ENCODE measurements at regions not wholly inside any gene's neighbourhood (a gene's known extent, or its start where the extent isn't known, plus 50 kb on each side); places are given as distances from the start of the nearest gene placed in this dataset.

- ChIA-PET POLR2A (no interaction called here), CTCF (interaction anchor here (0.7 to 0.8 kb wide), 2 partner anchors 91 to 194 kb away, joined by 3 read pairs; no protein-coding TSS in a partner anchor)
- no peaks in the 10 kb centered on the region for H3K27me3 ChIP-seq (ENCODE audit: insufficient read depth, low read length, poor library complexity, severe bottlenecking)
- no peaks in the 10 kb centered on the region for H3K36me3 ChIP-seq (ENCODE audit: insufficient read depth, low read length)
- no peaks in the 10 kb centered on the region for H3K36me3 Mint-ChIP-seq
- DNase-seq, result no peak
- H3K27me3 Mint-ChIP-seq, result peaks cover under 1 to 7% of the 10 kb centered on the region in 2 donors
- no peaks in the 10 kb centered on the region for H3K9me3 Mint-ChIP-seq
- peaks cover 8 to 13% (median 13%) of the 10 kb centered on the region in 3 donors for H3K4me1 Mint-ChIP-seq
- no peak overlapping the region for H3K4me3 ChIP-seq (ENCODE audit: low read length)
- H3K4me3 Mint-ChIP-seq, result no peak overlapping the region
- H3K27ac Mint-ChIP-seq, result no peak overlapping the region
- H3K27ac ChIP-seq (ENCODE audit: low read depth, low read length), result no peak overlapping the region
- peaks cover 11% of the 10 kb centered on the region for H3K4me1 ChIP-seq (ENCODE audit: insufficient read depth, low read length)
- H3K9me3 ChIP-seq (ENCODE audit: low read length), result no peaks in the 10 kb centered on the region
These were observed 512.2 kb downstream of the NPHP4 start for GRCh38 chr1:5479876-5480646.

DNA sequence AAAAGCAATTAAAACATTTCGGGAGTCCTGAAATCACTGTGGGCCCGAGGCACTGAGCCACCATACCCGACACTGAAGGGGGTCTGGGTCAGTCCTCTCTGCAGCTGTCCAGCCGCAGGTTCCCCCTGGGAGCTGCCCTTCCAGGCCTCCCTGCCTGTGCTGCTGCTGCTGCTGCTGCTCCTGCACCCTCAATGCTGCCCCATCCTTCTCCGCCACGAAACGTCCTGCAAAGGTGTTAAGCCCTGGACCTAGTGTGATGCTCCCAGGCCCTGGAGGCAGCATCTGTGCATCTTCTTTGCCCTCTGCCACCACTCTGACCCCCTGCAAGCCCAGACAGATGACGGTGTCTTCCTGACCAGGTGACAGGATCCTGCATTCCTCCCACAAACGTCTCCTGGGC lies 513.3 kb downstream of the NPHP4 start:
- H3K9me3 Mint-ChIP-seq, result no peaks in the 10 kb centered on the region
- CTCF ChIA-PET, result no interaction called here
- POLR2A ChIA-PET, result no interaction called here
- H3K4me1 ChIP-seq (ENCODE audit: insufficient read depth, low read length), result peaks cover 11% of the 10 kb centered on the region
- H3K4me1 Mint-ChIP-seq, result peaks cover 8 to 13% (median 13%) of the 10 kb centered on the region in 3 donors
- no peaks in the 10 kb centered on the region for H3K27me3 ChIP-seq (ENCODE audit: insufficient read depth, low read length, poor library complexity, severe bottlenecking)
- DNase-seq, result no peak
- H3K27ac Mint-ChIP-seq, result peak overlapping the region in 2 of 8 donors; percentile 12 to 52
- no peaks in the 10 kb centered on the region for H3K36me3 Mint-ChIP-seq
- H3K27me3 Mint-ChIP-seq, result peaks cover 0 to 8% of the 10 kb centered on the region in 2 donors
- H3K4me3 ChIP-seq (ENCODE audit: low read length), result no peak overlapping the region
- no peak overlapping the region for H3K4me3 Mint-ChIP-seq
- no peak overlapping the region for H3K27ac ChIP-seq (ENCODE audit: low read depth, low read length)
- H3K36me3 ChIP-seq (ENCODE audit: insufficient read depth, low read length), result no peaks in the 10 kb centered on the region
- no peaks in the 10 kb centered on the region for H3K9me3 ChIP-seq (ENCODE audit: low read length)

- H3K27me3 ChIP-seq (ENCODE audit: insufficient read depth, low read length, poor library complexity, severe bottlenecking), result no peaks in the 10 kb centered on the region
- H3K9me3 ChIP-seq (ENCODE audit: low read length), result no peaks in the 10 kb centered on the region
- no peak overlapping the region for H3K4me3 ChIP-seq (ENCODE audit: low read length)
- ChIA-PET CTCF (no interaction called here), POLR2A (no interaction called here)
- H3K27ac ChIP-seq (ENCODE audit: low read depth, low read length), result no peak overlapping the region
- Mint-ChIP-seq H3K4me1 (peaks cover 8 to 13% (median 13%) of the 10 kb centered on the region in 3 donors), H3K4me3 (no peak overlapping the region), H3K36me3 (no peaks in the 10 kb centered on the region), H3K9me3 (no peaks in the 10 kb centered on the region), H3K27ac (no peak overlapping the region), H3K27me3 (peaks cover 0 to 10% of the 10 kb centered on the region in 2 donors)
- no peaks in the 10 kb centered on the region for H3K36me3 ChIP-seq (ENCODE audit: insufficient read depth, low read length)
- DNase-seq, result no peak
- H3K4me1 ChIP-seq (ENCODE audit: insufficient read depth, low read length), result peaks cover 11% of the 10 kb centered on the region
These were observed 514.0 kb downstream of the NPHP4 start for GRCh38 chr1:5478156-5478695.

GRCh38 chr1:5477716-5478115 lies 514.5 kb downstream of the NPHP4 start:
- Histone ChIP-seq H3K9me3 (ENCODE audit: low read length) (no peaks in the 10 kb centered on the region), H3K36me3 (ENCODE audit: insufficient read depth, low read length) (no peaks in the 10 kb centered on the region), H3K27me3 (ENCODE audit: insufficient read depth, low read length, poor library complexity, severe bottlenecking) (no peaks in the 10 kb centered on the region), H3K4me1 (ENCODE audit: insufficient read depth, low read length) (peaks cover 11% of the 10 kb centered on the region), H3K4me3 (ENCODE audit: low read length) (no peak overlapping the region), H3K27ac (ENCODE audit: low read depth, low read length) (no peak overlapping the region)
- Mint-ChIP-seq H3K27me3 (peaks cover 0 to 10% of the 10 kb centered on the region in 2 donors), H3K27ac (no peak overlapping the region), H3K4me1 (peaks cover 8 to 10% (median 9%) of the 10 kb centered on the region in 3 donors), H3K4me3 (no peak overlapping the region), H3K36me3 (no peaks in the 10 kb centered on the region), H3K9me3 (no peaks in the 10 kb centered on the region)
- ChIA-PET POLR2A (no interaction called here), CTCF (no interaction called here)
- no peak for DNase-seq

DNA sequence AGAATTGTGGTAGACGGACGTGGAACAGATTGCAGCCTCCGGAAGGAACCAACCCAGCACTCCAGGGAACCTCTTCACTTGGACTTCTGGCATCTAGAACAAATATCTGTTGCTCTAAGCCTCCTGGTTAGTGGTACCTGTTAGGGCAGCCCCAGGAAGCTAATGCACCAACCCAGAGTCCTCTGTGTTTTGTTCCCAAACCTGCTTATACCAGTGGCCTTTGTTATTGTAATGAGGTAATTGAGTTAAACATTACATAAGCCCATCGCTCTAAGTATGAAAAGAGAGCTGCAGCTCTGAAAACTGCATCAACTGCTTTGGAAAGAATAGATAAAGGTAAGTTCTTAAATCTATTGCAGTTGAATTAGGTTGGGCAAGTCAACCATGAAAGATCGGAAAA lies 516.7 kb downstream of the NPHP4 start:
- ChIA-PET CTCF (no interaction called here), POLR2A (no interaction called here)
- no peak overlapping the region for H3K27ac ChIP-seq (ENCODE audit: low read depth, low read length)
- Mint-ChIP-seq H3K9me3 (peaks cover 0 to 2% (median 0%) of the 10 kb centered on the region in 5 donors), H3K27me3 (peaks cover 0 to 6% of the 10 kb centered on the region in 2 donors), H3K4me3 (no peak overlapping the region), H3K4me1 (no peaks in the 10 kb centered on the region), H3K27ac (no peak overlapping the region), H3K36me3 (no peaks in the 10 kb centered on the region)
- H3K27me3 ChIP-seq (ENCODE audit: insufficient read depth, low read length, poor library complexity, severe bottlenecking), result no peaks in the 10 kb centered on the region
- H3K36me3 ChIP-seq (ENCODE audit: insufficient read depth, low read length), result no peaks in the 10 kb centered on the region
- no peaks in the 10 kb centered on the region for H3K4me1 ChIP-seq (ENCODE audit: insufficient read depth, low read length)
- DNase-seq, result no peak
- H3K4me3 ChIP-seq (ENCODE audit: low read length), result no peak overlapping the region
- H3K9me3 ChIP-seq (ENCODE audit: low read length), result no peaks in the 10 kb centered on the region

GRCh38 chr1:5473268-5473667 lies 519.0 kb downstream of the NPHP4 start:
- Mint-ChIP-seq H3K4me1 (no peaks in the 10 kb centered on the region), H3K27ac (no peak overlapping the region), H3K9me3 (peaks cover 0 to 2% (median 0%) of the 10 kb centered on the region in 5 donors), H3K4me3 (no peak overlapping the region), H3K36me3 (no peaks in the 10 kb centered on the region), H3K27me3 (peaks cover 0 to 7% of the 10 kb centered on the region in 2 donors)
- H3K4me3 ChIP-seq (ENCODE audit: low read length), result no peak overlapping the region
- no peak for DNase-seq
- ChIA-PET CTCF (no interaction called here), POLR2A (no interaction called here)
- H3K27me3 ChIP-seq (ENCODE audit: insufficient read depth, low read length, poor library complexity, severe bottlenecking), result no peaks in the 10 kb centered on the region
- no peak overlapping the region for H3K27ac ChIP-seq (ENCODE audit: low read depth, low read length)
- H3K9me3 ChIP-seq (ENCODE audit: low read length), result no peaks in the 10 kb centered on the region
- no peaks in the 10 kb centered on the region for H3K4me1 ChIP-seq (ENCODE audit: insufficient read depth, low read length)
- H3K36me3 ChIP-seq (ENCODE audit: insufficient read depth, low read length), result no peaks in the 10 kb centered on the region

- H3K27ac Mint-ChIP-seq, result peak overlapping the region in 1 of 8 donors; percentile 27
- POLR2A ChIA-PET, result no interaction called here
- no peak for DNase-seq
- Histone ChIP-seq H3K4me1 (ENCODE audit: insufficient read depth, low read length) (peaks cover 8% of the 10 kb centered on the region), H3K36me3 (ENCODE audit: insufficient read depth, low read length) (no peaks in the 10 kb centered on the region), H3K27ac (ENCODE audit: low read depth, low read length) (no peak overlapping the region), H3K27me3 (ENCODE audit: insufficient read depth, low read length, poor library complexity, severe bottlenecking) (peaks cover 4% of the 10 kb centered on the region), H3K4me3 (ENCODE audit: low read length) (no peak overlapping the region), H3K9me3 (ENCODE audit: low read length) (no peaks in the 10 kb centered on the region)
- CTCF ChIA-PET, result no interaction called here
- H3K4me3 Mint-ChIP-seq, result no peak overlapping the region
- H3K27me3 Mint-ChIP-seq, result peaks cover 7 to 12% of the 10 kb centered on the region in 2 donors
- peaks cover 0 to 4% (median 0%) of the 10 kb centered on the region in 5 donors for H3K9me3 Mint-ChIP-seq
- H3K4me1 Mint-ChIP-seq, result peaks cover 10 to 15% (median 11%) of the 10 kb centered on the region in 3 donors
- H3K36me3 Mint-ChIP-seq, result peaks cover 0 to 16% (median 1%) of the 10 kb centered on the region in 3 donors
These were observed 525.7 kb downstream of the NPHP4 start for GRCh38 chr1:5466487-5466886.

DNA sequence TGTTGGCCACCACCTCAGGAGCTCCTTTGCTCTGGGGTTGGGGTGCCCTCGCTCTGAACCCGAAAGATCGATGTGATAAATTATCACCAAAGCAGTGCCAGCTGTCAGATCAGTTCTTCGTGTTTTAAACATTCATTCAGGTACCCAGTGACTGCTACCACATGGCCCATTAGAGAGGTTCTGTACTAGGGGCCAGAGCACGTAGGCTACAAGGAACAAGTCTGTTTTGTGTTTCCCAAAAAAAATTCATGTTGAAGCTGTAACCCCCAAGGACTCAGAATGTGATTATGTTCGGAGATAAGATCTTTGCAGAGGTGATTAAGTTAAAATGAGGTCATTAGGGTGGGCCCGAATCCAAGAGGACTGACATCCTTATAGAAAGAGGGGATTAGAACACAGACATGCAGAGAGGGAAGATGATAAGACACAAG lies 526.9 kb downstream of the NPHP4 start:
- peaks cover 0 to 25% (median 1%) of the 10 kb centered on the region in 3 donors for H3K36me3 Mint-ChIP-seq
- H3K9me3 ChIP-seq (ENCODE audit: low read length), result no peaks in the 10 kb centered on the region
- no peak overlapping the region for H3K4me3 ChIP-seq (ENCODE audit: low read length)
- POLR2A ChIA-PET, result no interaction called here
- peaks cover 0 to 4% (median 3%) of the 10 kb centered on the region in 5 donors for H3K9me3 Mint-ChIP-seq
- H3K4me3 Mint-ChIP-seq, result no peak overlapping the region
- H3K27ac Mint-ChIP-seq, result no peak overlapping the region
- H3K4me1 ChIP-seq (ENCODE audit: insufficient read depth, low read length), result peaks cover 8% of the 10 kb centered on the region
- H3K36me3 ChIP-seq (ENCODE audit: insufficient read depth, low read length), result no peaks in the 10 kb centered on the region
- H3K27me3 Mint-ChIP-seq, result peaks cover 7 to 12% of the 10 kb centered on the region in 2 donors
- CTCF ChIA-PET, result no interaction called here
- H3K27ac ChIP-seq (ENCODE audit: low read depth, low read length), result no peak overlapping the region
- DNase-seq, result no peak
- peaks cover 4% of the 10 kb centered on the region for H3K27me3 ChIP-seq (ENCODE audit: insufficient read depth, low read length, poor library complexity, severe bottlenecking)
- peaks cover 10 to 15% (median 11%) of the 10 kb centered on the region in 3 donors for H3K4me1 Mint-ChIP-seq
